ENCODE measurements at regions not wholly inside any gene's neighbourhood (a gene's known extent, or its start where the extent isn't known, plus 50 kb on each side); places are given as distances from the start of the nearest gene placed in this dataset.

GRCh38 chr22:33204408-33204807 lies 146.2 kb upstream of the SYN3 start:
- Histone ChIP-seq H3K27me3 (ENCODE audit: control insufficient read depth, insufficient read depth, low read length) (peaks cover 2% of the 10 kb centered on the region), H3K4me3 (ENCODE audit: low read depth, low read length) (no peak overlapping the region), H3K36me3 (ENCODE audit: control insufficient read depth, insufficient read depth, low read length) (no peaks in the 10 kb centered on the region)
- no peak for DNase-seq (ENCODE audit: low read depth)
- TF ChIP-seq, protein P1, sequence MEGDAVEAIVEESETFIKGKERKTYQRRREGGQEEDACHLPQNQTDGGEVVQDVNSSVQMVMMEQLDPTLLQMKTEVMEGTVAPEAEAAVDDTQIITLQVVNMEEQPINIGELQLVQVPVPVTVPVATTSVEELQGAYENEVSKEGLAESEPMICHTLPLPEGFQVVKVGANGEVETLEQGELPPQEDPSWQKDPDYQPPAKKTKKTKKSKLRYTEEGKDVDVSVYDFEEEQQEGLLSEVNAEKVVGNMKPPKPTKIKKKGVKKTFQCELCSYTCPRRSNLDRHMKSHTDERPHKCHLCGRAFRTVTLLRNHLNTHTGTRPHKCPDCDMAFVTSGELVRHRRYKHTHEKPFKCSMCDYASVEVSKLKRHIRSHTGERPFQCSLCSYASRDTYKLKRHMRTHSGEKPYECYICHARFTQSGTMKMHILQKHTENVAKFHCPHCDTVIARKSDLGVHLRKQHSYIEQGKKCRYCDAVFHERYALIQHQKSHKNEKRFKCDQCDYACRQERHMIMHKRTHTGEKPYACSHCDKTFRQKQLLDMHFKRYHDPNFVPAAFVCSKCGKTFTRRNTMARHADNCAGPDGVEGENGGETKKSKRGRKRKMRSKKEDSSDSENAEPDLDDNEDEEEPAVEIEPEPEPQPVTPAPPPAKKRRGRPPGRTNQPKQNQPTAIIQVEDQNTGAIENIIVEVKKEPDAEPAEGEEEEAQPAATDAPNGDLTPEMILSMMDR (IDR thresholded peaks at IDR 0.05; ENCODE audit: insufficient read depth, low read length, severe bottlenecking), result no peak
- no peak for FAIRE-seq

DNA sequence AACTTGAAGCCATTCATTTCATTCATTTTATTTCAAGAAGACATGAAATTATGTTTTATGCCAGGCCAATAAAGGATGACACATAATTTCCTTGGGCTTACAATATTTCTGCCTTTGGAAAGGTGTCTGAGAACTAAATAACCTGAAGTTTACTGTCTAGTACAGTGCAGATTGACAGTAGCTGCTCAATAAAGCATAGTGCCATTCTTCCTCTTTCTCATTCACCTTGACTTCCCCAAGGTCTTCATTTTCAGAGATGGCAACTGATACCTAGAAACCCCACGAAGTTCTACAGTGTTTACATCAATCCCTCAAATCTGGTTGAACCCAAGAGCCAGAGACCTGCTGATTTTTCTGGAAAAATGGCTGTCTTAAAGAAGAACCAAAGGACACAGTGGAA lies 144.3 kb upstream of the SYN3 start:
- Histone ChIP-seq H3K36me3 (ENCODE audit: control insufficient read depth, insufficient read depth, low read length) (no peaks in the 10 kb centered on the region), H3K27me3 (ENCODE audit: control insufficient read depth, insufficient read depth, low read length) (peaks cover 2% of the 10 kb centered on the region), H3K4me3 (ENCODE audit: low read depth, low read length) (no peak overlapping the region)
- FAIRE-seq (no peak), DNase-seq (ENCODE audit: low read depth) (no peak)
- TF ChIP-seq, protein P1 (IDR thresholded peaks at IDR 0.05; ENCODE audit: insufficient read depth, low read length, severe bottlenecking), result no peak

DNA sequence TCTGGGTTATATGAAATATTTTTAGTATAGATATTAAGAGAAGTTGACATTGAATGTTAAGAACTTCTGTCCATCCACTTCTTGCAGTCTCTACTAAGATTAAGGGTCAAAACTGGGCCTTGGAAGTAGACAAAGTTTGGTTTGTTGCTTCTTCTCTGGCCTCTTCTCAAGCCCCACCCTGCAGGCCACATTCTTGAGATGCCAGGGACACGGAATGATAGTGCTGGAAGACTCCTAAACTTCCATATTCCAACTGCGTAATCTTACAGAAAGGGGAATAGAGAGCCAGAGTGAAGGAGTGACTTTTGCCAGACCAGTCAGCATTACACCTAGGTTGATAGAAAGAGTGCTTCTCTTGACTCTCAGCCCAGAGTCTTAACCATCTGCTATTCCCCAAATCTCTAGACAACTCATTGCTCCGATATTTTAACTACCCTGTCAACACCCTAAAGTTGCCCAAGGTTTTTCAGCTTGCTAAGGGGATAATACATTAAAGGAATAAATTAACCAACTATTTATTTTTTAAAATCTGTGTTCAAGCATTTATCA lies 136.4 kb upstream of the SYN3 start:
- no peaks in the 10 kb centered on the region for H3K36me3 ChIP-seq (ENCODE audit: control insufficient read depth, insufficient read depth, low read length)
- FAIRE-seq (no peak), DNase-seq (ENCODE audit: low read depth) (no peak)
- TF ChIP-seq, protein P1 (IDR thresholded peaks at IDR 0.05; ENCODE audit: insufficient read depth, low read length, severe bottlenecking), result no peak
- no peaks in the 10 kb centered on the region for H3K27me3 ChIP-seq (ENCODE audit: control insufficient read depth, insufficient read depth, low read length)
- H3K4me3 ChIP-seq (ENCODE audit: low read depth, low read length), result no peak overlapping the region

- TF ChIP-seq, protein P1 (IDR thresholded peaks at IDR 0.05; ENCODE audit: insufficient read depth, low read length, severe bottlenecking), result no peak
- no peak for FAIRE-seq
- H3K36me3 ChIP-seq (ENCODE audit: control insufficient read depth, insufficient read depth, low read length), result no peaks in the 10 kb centered on the region
- DNase-seq (ENCODE audit: low read depth), result no peak
- no peaks in the 10 kb centered on the region for H3K27me3 ChIP-seq (ENCODE audit: control insufficient read depth, insufficient read depth, low read length)
- H3K4me3 ChIP-seq (ENCODE audit: low read depth, low read length), result no peak overlapping the region
Measured at GRCh38 chr22:33192156-33192555, 134.0 kb upstream of the SYN3 start.

GRCh38 chr22:33188326-33188725 lies 130.1 kb upstream of the SYN3 start:
- FAIRE-seq, result peak; percentile 7
- no peak overlapping the region for H3K4me3 ChIP-seq (ENCODE audit: low read depth, low read length)
- TF ChIP-seq, protein P1 (IDR thresholded peaks at IDR 0.05; ENCODE audit: insufficient read depth, low read length, severe bottlenecking), result no peak
- no peaks in the 10 kb centered on the region for H3K36me3 ChIP-seq (ENCODE audit: control insufficient read depth, insufficient read depth, low read length)
- DNase-seq (ENCODE audit: low read depth), result peak; percentile 29
- H3K27me3 ChIP-seq (ENCODE audit: control insufficient read depth, insufficient read depth, low read length), result no peaks in the 10 kb centered on the region

GRCh38 chr22:33186816-33187215 lies 128.6 kb upstream of the SYN3 start:
- Histone ChIP-seq H3K36me3 (ENCODE audit: control insufficient read depth, insufficient read depth, low read length) (no peaks in the 10 kb centered on the region), H3K27me3 (ENCODE audit: control insufficient read depth, insufficient read depth, low read length) (no peaks in the 10 kb centered on the region), H3K4me3 (ENCODE audit: low read depth, low read length) (no peak overlapping the region)
- no peak for DNase-seq (ENCODE audit: low read depth)
- TF ChIP-seq, protein P1 (IDR thresholded peaks at IDR 0.05; ENCODE audit: insufficient read depth, low read length, severe bottlenecking), result no peak
- no peak for FAIRE-seq
